ENCODE measurements at regions not wholly inside any gene's neighbourhood (a gene's known extent, or its start where the extent isn't known, plus 50 kb on each side); places are given as distances from the start of the nearest gene placed in this dataset.
"Not testable (repeated sequence)": the region's sequence is repeated elsewhere in the genome, so short reads cannot be mapped to it uniquely, and the experiment has no call there.

GRCh38 chr10:85311613-85312337, 983.4 kb downstream of the CCSER2 start:
- DNase-seq = no peak

GRCh38 chr10:85315657-85316056, 987.3 kb downstream of the CCSER2 start:
- DNase-seq = no peak

DNA sequence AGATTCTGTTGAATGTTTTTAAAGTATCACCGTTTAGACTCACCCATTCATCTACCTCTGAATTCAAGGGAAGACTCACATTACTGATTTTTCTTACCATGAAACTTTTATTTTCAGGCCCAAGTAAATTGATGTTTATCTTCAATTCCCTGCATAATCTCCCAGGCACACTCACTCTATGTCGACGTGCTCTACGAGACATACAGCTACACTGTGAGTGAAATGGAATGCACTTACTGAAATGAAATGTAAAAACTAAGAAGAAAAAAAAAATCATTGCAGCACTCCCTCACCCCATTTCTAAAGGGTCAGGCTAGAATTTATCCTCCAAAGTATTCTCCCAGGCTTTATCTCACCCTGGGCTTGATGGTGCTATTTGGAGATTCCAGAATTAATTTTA, 987.9 kb downstream of the CCSER2 start:
- DNase-seq = no peak

- no peak for DNase-seq
Observed at GRCh38 chr10:85317827-85318226, 989.4 kb downstream of the CCSER2 start.

- peak in 32 of 58 donors; percentile 4 to 79 (median 24) for DNase-seq
Observed at GRCh38 chr10:85318809-85319807, 990.7 kb downstream of the CCSER2 start.

DNA sequence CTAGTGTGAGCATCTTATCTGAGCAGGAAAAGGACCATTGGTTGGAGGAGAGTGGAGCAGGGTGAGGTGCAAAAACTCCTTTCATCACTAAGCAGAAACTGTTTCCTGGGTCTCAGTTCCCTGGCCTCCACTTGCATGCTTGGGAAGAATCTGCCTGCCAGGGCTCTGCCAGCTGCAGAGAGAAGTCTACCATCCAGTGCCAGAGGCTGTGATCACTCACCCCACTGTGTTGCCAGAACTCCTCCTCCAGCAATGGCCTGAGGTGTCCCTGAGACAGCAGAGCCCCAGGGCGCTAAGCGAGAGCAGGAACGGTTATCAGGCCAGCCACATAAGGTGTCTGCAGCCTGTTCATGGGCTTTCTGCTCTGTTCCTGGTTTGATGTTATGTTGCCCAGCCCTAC, 991.4 kb downstream of the CCSER2 start:
- DNase-seq = peak in 43 of 58 donors; percentile 1 to 78 (median 35)

DNA sequence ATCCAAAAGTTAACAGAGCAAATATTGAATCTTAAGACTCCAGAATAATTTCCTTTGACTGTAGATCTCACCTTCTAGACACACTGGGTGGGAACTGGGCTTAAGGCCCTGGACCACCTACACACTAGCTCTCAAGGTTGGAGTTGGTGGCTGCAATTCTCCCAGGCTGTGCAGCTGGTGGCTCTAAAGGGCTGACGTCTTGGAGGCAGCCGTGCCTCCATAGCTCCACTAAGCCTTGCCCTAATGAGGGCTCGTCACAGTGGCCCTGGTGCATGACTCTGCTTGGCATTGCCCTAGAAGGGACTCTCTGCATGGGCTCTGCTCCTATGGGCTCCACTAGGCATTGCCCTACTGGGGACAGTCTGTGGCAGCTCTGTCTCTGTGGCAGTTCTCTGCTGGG, 1005.2 kb downstream of the CCSER2 start:
- no peak for DNase-seq

DNA sequence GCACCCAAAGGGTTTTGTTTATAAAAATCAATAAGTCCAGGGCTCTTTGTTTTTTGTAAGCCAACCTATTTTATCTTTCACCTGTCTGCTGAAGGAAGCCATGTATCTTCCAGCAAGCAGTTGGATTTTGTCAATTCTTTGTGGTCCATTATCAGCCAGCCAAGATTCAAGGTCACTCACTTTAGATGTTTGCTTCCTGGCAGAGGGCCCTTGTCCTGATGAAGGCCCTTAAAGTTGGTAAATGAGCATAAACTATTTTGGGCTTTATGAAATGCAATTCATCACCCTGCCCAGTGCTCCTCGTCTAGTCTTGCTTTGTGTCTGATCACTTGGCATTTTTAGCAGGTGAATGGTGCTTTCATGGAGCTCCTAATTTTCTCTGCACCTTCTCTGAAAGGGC, 1004.2 kb downstream of the GRID1 start:
- no peak for DNase-seq

GRCh38 chr10:85377029-85377806, 989.4 kb downstream of the GRID1 start:
- DNase-seq = no peak

- no peak for DNase-seq
Observed at GRCh38 chr10:85379338-85379737, 987.3 kb downstream of the GRID1 start.

DNA sequence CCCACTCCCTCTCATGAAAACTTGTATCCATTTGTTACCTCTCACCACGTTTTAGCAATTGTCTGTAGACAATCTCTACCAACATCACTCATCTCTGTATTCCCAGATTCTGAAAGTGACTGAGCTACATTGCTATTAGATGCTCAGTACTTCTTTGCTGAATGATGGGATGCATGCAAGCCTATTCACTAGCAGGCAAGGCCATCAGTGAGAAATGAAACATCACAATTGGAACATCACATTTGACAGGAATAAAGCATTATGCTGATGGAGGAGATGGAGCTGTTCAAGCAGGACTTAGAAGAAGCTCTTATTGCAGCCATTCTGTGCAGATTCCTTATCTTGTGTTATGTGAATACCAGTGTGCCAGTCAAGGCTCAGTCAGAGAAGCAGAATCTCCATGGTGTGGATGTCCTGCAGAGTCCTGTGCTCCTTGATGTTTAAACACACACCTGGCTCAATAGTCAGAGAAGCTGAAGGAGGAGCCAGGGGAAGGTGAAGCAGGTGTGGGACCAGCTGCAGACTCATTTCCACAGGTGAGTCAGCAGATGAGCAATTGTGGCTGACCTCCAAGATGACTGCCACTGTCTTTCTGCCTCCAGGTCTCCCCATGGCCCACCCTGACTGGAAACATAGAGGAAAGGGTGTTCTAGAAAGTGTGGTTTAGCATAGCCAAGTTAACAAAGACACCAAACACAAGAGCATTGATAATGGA, 965.5 kb downstream of the GRID1 start:
- no peak for DNase-seq

- DNase-seq = no peak
Observed at GRCh38 chr10:85402541-85402940, 964.1 kb downstream of the GRID1 start.

- no peak for DNase-seq
Observed at GRCh38 chr10:85407088-85407487, 959.5 kb downstream of the GRID1 start.

DNA sequence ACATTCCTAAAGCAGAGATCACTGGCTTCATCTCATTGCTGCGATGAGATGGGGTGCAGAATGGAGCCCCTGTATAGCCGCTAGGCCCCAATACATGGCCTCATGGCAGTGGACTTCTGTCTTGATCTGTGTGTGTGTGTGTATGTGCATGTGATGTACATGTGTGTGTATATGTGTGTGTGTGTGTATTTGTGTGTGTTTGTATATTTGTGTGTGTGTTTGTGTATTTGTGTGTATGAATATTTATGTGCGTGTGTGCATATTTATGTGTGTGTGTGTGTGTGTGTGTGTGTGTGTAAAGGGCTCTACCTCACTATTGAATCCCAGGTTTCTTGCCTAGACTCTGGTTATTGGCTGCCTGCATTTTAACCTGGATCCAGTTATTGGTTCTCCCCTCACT, 958.2 kb downstream of the GRID1 start:
- DNase-seq = no peak

DNA sequence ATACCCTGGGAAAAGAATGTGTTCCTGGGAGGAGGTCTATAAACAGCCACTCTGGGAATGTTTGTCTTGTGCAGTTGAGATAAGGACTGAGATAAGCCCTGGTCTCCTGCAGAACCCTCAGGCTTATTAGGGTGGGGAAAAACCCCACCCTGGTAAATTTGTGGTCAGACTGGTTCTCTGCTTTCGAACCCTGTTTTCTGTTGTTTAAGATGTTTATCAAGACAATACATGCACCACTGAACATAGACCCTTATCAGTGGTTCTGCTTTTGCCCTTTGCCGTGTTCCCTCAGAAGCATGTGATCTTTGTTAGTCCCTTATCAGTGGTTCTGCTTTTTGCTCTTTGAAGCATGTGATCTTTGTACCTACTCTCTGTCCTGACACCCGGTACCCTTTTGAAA, 956.0 kb downstream of the GRID1 start:
- DNase-seq = not testable (repeated sequence)

DNA sequence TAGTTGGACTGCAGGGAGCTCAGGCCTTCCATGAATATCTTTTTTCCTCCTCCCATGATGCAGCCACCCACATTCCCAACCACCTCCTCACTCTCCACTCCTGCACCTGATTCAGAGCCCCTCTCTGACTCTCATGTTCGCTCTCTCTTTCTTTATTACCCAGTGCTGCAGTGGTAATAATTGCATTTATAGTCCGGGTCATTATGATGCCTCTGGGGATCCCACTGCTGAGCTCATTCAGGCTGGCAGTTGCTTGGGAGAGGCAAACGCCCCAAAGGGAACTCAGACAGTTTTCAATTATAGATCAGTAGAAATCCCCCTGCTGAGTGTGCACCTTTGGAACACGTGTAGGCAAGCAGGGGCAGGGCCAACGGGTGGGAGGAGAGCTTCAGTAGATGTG, 953.0 kb downstream of the GRID1 start:
- no peak for DNase-seq

GRCh38 chr10:85420501-85421191, 945.9 kb downstream of the GRID1 start:
- DNase-seq = no peak

GRCh38 chr10:85421421-85421820, 945.2 kb downstream of the GRID1 start:
- no peak for DNase-seq

DNA sequence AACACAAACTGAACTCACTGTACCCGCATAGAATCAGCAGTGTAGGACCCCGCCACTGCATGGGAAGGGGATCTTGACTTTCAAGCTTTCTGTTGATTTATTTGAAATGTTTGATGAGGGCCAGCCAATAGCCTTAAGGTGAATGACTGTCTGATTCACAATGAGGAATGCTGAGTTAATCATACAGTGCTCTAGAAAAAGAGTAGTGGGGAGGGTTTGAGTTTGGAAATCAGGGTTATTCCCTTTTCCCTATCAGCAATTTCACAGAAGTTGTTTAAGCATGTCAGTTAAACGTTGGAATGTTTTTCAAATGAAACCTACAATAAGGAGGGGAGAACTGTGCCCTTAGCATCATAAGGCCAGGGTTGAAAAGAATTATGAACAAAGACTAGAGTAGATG, 937.5 kb downstream of the GRID1 start:
- DNase-seq = no peak

DNA sequence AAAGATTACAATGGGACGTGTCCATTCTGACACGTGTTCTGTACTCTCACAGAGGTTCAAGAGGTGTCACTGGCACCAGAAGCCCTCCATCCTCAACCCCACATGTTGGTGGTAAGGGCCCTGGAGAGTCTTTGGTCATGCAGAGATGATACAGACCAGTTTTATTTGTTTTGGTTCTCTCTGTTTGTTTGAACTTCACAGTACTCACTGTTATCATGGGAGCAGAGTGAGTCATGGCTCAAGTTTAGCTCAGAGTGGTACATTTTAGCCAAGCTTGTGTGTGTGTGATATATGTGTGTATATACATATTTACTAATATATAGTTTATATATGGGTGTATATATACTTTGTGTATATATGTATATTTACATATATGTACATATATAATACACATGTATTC, 935.6 kb downstream of the GRID1 start:
- DNase-seq = no peak
